KMS-11 (cell line): ENCODE measurements at regions not wholly inside any gene's neighbourhood (a gene's known extent, or its start where the extent isn't known, plus 50 kb on each side); places are given as distances from the start of the nearest gene placed in this dataset.

Experiments
- H2AFZ ChIP-seq: fragments of 200-600 bp; sonication (generic); 2 replicates; pipeline ENCODE4 v1.6.1; 2016; ENCODE audit warnings: antibody characterized with exemption, mixed run types, low read depth
- H3K27ac ChIP-seq: fragments of 200-600 bp; sonication (generic); 2 replicates; pipeline ENCODE4 v1.6.1; 2016; ENCODE audit warnings: mild to moderate bottlenecking, mixed run types
- H3K27me3 ChIP-seq: fragments of 200-600 bp; sonication (generic); 2 replicates; pipeline ENCODE4 v1.6.1; 2017; ENCODE audit warnings: mild to moderate bottlenecking, low read depth, mixed run types, moderate library complexity; ENCODE audit not compliant: insufficient read depth
- H3K36me3 ChIP-seq: fragments of 200-600 bp; sonication (generic); 2 replicates; pipeline ENCODE4 v1.6.1; 2017; ENCODE audit warnings: mild to moderate bottlenecking, mixed run types; ENCODE audit not compliant: insufficient read depth
- H3K4me1 ChIP-seq: fragments of 200-600 bp; sonication (generic); 2 replicates; pipeline ENCODE4 v1.6.1; 2016; ENCODE audit warnings: mild to moderate bottlenecking, low read depth, mixed run types; ENCODE audit not compliant: poor library complexity, severe bottlenecking
- H3K4me2 ChIP-seq: fragments of 200-600 bp; sonication (generic); 2 replicates; pipeline ENCODE4 v1.7.0; 2016; ENCODE audit warnings: mild to moderate bottlenecking, mixed run types
- H3K4me3 ChIP-seq: fragments of 200-600 bp; sonication (generic); IDR thresholded peaks from 2 replicates; pipeline ENCODE4 v1.6.1; 2017; ENCODE audit warnings: low read depth, low read length, mixed read lengths; ENCODE audit not compliant: insufficient read depth
- H3K79me2 ChIP-seq: fragments of 200-600 bp; sonication (generic); 2 replicates; pipeline ENCODE4 v1.6.1; 2016; ENCODE audit warnings: low read depth, mixed run types; ENCODE audit not compliant: insufficient read depth
- H3K9ac ChIP-seq: fragments of 200-600 bp; sonication (generic); 2 replicates; pipeline ENCODE4 v1.6.1; 2016; ENCODE audit warnings: mild to moderate bottlenecking, mixed run types
- H4K20me1 ChIP-seq: fragments of 200-600 bp; sonication (generic); 2 replicates; pipeline ENCODE4 v1.6.1; 2016; ENCODE audit warnings: mild to moderate bottlenecking, mixed run types; ENCODE audit not compliant: insufficient read depth
- CTCF ChIP-seq: fragments of 200-600 bp; sonication (generic); conservative IDR thresholded peaks from 2 replicates; pipeline ENCODE4 v1.6.1; 2017; ENCODE audit warnings: low read depth, mild to moderate bottlenecking, antibody characterized with exemption, low read length, moderate library complexity, mixed read lengths

GRCh38 chr1:230575886-230576500 is 66.3 kb upstream of the COG2 start:
- H3K27ac ChIP-seq, result no peak overlapping the region
- H3K4me2 ChIP-seq, result no peak overlapping the region
- H3K4me1 ChIP-seq, result no peaks in the 10 kb centered on the region
- no peak overlapping the region for H3K9ac ChIP-seq
- no peaks in the 10 kb centered on the region for H3K27me3 ChIP-seq
- H3K36me3 ChIP-seq, result no peaks in the 10 kb centered on the region
- H4K20me1 ChIP-seq, result no peaks in the 10 kb centered on the region
- H2AFZ ChIP-seq, result no peak overlapping the region
- H3K4me3 ChIP-seq, result no peak overlapping the region
- no peaks in the 10 kb centered on the region for H3K79me2 ChIP-seq
- no peak for TF ChIP-seq CTCF

- no peaks in the 10 kb centered on the region for H3K79me2 ChIP-seq
- no peaks in the 10 kb centered on the region for H3K27me3 ChIP-seq
- no peak overlapping the region for H3K27ac ChIP-seq
- H3K4me2 ChIP-seq, result no peak overlapping the region
- H2AFZ ChIP-seq, result no peak overlapping the region
- no peaks in the 10 kb centered on the region for H3K36me3 ChIP-seq
- no peaks in the 10 kb centered on the region for H3K4me1 ChIP-seq
- H4K20me1 ChIP-seq, result no peaks in the 10 kb centered on the region
- H3K9ac ChIP-seq, result no peak overlapping the region
- no peak for TF ChIP-seq CTCF
- H3K4me3 ChIP-seq, result no peak overlapping the region
These were observed 67.8 kb upstream of the COG2 start for GRCh38 chr1:230574502-230574901.

- H3K36me3 ChIP-seq, result no peaks in the 10 kb centered on the region
- no peak overlapping the region for H3K27ac ChIP-seq
These were observed 68.6 kb upstream of the COG2 start for GRCh38 chr1:230573658-230574057.

GRCh38 chr1:230572121-230573105 is 69.9 kb upstream of the COG2 start:
- Histone ChIP-seq H4K20me1 (no peaks in the 10 kb centered on the region), H3K27ac (no peak overlapping the region), H2AFZ (no peak overlapping the region), H3K79me2 (no peaks in the 10 kb centered on the region), H3K9ac (no peak overlapping the region), H3K36me3 (no peaks in the 10 kb centered on the region), H3K4me3 (no peak overlapping the region), H3K27me3 (no peaks in the 10 kb centered on the region), H3K4me2 (no peak overlapping the region), H3K4me1 (no peaks in the 10 kb centered on the region)
- no peak for TF ChIP-seq CTCF

More at GRCh38 chr1:230573658-230574057, 68.6 kb upstream of the COG2 start:
- no peak overlapping the region for H3K4me3 ChIP-seq
- H3K4me1 ChIP-seq, result no peaks in the 10 kb centered on the region
- TF ChIP-seq CTCF, result no peak
- no peaks in the 10 kb centered on the region for H3K79me2 ChIP-seq
- no peaks in the 10 kb centered on the region for H4K20me1 ChIP-seq
- no peak overlapping the region for H3K4me2 ChIP-seq
- H3K27me3 ChIP-seq, result no peaks in the 10 kb centered on the region
- no peak overlapping the region for H2AFZ ChIP-seq
- no peak overlapping the region for H3K9ac ChIP-seq
